CD4-positive, alpha-beta T cell treated with Interleukin-15 for 4 hours (primary cell): ENCODE measurements at regions not wholly inside any gene's neighbourhood (a gene's known extent, or its start where the extent isn't known, plus 50 kb on each side); places are given as distances from the start of the nearest gene placed in this dataset.
"Not testable (repeated sequence)": the region's sequence is repeated elsewhere in the genome, so short reads cannot be mapped to it uniquely, and the experiment has no call there.

Experiments
- DNase-seq: peaks from one replicate; pipeline ENCODE4 v3.0.0-alpha.2; 2020; ENCODE audit warnings: low spot score

DNA sequence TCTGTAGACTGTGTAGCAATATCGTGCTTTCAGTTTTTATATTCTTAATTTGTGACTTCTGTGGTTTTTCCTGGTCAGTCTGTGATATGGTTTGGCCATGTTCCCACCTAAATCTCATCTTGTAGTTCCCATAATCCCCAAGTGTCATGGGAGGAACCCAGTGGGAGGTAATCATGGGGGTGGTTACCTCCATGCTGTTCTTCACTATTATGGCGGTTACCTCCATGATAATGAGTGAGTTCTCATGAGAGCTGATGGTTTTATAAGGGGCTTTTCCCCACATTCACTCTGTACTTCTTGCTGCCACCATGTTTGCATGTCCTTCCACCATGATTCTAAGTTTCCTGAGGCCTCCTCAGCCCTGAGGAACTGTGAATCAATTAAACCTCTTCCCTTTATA, 169.8 kb downstream of the LEPR start:
- no peak for DNase-seq

DNA sequence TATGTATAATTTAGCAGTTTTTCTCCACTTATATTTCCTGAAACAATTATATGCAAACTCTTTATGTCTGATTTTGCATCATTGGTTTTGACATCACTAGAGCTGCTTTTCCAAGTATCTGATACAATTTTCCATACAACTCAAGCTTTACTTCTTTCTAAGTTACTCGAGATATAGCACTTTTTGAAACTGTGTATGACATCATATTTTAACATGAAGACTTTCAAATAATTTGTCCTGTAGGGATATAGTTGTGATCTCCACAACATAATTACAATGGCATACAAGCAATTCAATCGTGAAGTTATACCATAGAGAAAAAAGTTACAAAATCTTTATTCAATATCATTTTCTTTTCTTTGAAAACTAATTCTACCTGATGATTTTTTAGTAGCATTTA, 173.0 kb downstream of the LEPR start:
- DNase-seq, result no peak

- DNase-seq, result no peak
Measured at GRCh38 chr1:65595724-65596123, 175.3 kb downstream of the LEPR start.

DNA sequence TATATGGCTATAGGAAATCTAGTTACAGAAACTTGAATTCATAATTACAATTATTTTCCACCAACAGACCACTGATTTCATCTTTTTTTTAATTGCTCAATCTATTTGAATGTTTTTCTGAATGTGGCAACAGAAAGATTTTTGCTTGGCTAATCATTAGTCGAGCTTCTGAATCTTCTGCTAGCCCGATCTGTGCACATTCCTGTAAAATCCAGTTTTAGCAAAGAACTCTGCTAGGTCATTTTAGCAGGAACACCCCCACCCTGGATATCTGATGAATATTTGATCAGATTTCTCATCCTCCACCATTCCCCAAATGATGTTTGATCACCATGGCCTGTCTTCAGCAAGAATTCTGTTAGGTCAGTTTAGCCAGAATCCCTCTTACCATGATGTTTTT, 176.3 kb downstream of the LEPR start:
- DNase-seq, result no peak

DNA sequence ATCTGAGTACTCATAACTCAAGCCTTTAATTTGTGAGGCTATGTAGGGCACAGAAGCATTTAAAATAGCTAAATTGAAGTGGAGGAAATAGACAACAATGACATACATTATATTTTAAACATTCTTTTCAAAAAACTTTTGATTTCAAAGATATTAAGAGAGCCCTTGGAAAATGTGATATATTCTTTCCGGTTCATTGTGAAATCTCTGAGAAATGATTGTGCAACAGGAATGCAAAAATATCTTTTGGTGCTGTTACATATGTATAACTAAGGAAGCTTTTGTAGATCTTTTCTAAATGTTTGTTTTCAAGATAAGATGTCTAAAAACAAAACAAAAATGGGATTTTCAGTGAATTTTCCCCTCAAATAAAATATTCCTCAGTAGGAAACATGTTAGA, 185.2 kb downstream of the LEPR start:
- no peak for DNase-seq

GRCh38 chr1:65606426-65606825, 186.0 kb downstream of the LEPR start:
- no peak for DNase-seq

- DNase-seq, result no peak
Measured at GRCh38 chr1:65613884-65614283, 178.8 kb upstream of the PDE4B start.

- DNase-seq, result no peak
Measured at GRCh38 chr1:65615859-65616258, 176.8 kb upstream of the PDE4B start.

DNA sequence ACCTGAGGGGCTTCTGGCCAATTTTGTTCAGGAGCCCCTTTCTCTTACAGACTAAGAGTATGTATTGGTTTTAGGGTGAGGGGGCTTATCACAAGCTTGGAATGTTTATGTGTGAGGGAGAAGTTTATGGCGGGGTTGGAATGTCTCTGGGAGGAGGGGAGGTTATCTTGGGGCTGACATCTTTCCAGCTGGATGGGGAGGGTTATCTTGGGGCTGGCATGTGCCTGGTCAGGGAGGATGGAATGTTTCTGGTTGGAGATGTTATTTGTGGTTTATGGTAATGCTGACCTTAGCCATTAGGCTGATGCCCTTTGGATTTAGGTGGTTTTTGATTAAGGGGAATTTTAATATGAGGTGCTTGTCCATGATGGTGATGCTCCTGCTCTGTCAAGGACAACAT, 171.0 kb upstream of the PDE4B start:
- not testable (repeated sequence) for DNase-seq

DNA sequence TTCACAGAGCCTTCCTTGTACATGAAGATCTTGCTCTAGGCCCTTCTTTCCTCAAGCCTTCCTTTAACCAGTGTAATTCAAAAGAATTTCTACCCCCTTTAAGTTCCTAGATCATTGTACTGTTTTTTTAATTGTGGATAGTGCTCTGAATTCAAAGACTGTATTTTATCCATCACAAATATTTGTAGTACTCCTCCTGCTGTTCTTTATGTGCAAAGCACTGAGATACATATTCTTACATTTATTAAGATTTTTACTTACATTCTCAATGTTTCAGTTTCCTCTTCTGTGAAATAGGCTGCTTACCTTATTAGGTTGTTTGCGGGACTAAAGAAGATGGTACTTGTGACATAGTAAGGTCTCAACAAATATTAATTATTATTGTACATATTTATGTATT, 168.8 kb upstream of the PDE4B start:
- DNase-seq, result no peak

DNA sequence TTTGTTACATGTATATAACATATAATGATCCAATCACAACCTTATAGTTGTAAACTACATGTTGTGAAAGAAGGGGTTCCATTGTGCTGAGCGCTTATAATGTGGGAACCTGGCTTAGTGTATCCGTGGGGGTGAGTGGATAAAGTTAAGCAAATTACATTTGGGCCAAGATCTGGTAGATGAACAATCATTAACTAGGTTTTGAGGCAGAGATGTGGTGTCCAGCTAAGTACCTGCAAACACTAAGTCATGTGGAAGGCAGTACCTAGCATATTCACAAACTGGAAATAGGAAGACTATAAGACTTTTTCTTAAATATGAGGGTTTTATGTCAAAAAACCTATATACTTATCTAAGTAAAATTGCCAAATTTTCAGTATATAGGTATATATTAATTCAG, 167.2 kb upstream of the PDE4B start:
- no peak for DNase-seq

GRCh38 chr1:65626003-65626402, 166.7 kb upstream of the PDE4B start:
- DNase-seq, result no peak

GRCh38 chr1:65629788-65630187, 162.9 kb upstream of the PDE4B start:
- no peak for DNase-seq

- no peak for DNase-seq
Measured at GRCh38 chr1:65630855-65631254, 161.8 kb upstream of the PDE4B start.

- no peak for DNase-seq
Measured at GRCh38 chr1:65632235-65632634, 160.5 kb upstream of the PDE4B start.

- no peak for DNase-seq
Measured at GRCh38 chr1:65640046-65640445, 152.6 kb upstream of the PDE4B start.

DNA sequence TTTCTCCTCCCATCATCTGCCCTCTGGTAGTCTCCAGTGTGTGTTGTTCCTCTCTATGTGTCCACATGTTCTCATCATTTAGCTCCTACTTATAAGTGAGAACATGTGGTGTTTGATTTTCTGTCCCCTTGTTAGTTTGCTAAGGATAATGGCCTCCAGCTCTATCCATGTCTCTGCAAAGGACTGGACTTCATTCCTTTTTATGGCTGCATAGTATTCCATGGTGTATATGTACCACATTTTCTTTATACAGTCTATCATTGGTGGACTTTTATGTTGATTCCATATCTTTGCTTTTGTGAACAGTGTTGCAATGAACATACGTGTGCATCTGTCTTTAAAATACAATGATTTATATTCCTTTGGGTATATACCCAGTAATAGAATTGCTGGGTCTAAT, 143.5 kb upstream of the PDE4B start:
- not testable (repeated sequence) for DNase-seq

DNA sequence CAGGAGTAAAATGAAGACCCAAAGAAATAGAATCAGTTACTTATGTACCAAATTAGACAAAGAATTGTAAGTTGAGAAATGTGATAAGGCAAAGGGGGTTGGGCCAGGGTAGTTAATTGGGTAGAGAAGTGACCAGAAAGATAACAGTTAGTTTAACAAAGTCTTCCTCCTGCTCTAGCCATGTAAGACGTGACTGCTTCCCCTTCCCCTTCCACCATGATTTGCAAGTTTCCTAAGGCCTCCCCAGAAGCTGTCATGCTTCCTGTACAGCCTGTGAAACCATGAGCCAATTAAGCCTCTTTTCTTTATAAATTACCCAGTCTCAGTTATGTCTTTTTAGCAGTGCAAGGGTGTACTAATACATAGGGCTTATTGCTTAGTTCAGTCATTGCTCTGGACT, 142.0 kb upstream of the PDE4B start:
- DNase-seq, result no peak

- DNase-seq, result not testable (repeated sequence)
Measured at GRCh38 chr1:65654526-65654925, 138.2 kb upstream of the PDE4B start.

DNA sequence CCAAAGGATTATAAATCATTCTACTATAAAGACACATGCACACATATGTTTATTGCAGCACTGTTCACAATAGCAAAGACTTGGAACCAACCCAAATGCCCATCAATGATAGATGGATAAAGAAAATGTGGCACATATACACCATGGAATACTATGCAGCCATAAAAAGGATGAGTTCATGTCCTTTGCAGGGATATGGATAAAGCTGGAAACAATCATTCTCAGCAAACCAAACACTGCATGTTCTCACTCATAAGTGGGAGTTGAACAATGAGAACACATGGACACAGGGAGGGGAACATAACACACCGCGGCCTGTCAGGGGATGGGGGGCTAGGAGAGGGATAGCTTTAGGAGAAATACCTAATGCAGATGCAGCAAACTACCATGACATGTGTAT, 135.1 kb upstream of the PDE4B start:
- DNase-seq, result not testable (repeated sequence)

DNA sequence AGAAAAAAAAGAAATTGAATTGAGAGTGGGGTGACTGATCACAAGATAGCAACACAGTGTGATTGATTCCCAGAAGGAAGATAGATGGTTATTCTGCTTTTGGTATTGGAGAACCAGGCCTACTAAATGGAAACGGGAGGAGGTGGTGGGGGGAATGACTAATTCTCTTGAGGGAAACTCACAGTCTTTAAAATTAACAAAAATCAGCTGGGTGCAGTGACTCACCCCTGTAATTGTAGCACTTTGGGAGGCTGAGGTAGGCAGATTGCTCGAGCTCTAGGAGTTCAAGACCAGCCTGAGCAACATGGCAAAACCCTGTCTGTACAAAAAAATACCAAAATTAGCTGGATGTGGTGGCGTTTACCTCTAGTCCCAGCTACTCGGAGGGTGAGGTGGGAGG, 134.6 kb upstream of the PDE4B start:
- DNase-seq, result no peak

GRCh38 chr1:65668368-65668767, 124.3 kb upstream of the PDE4B start:
- DNase-seq, result no peak

GRCh38 chr1:65670518-65670917, 122.2 kb upstream of the PDE4B start:
- no peak for DNase-seq

DNA sequence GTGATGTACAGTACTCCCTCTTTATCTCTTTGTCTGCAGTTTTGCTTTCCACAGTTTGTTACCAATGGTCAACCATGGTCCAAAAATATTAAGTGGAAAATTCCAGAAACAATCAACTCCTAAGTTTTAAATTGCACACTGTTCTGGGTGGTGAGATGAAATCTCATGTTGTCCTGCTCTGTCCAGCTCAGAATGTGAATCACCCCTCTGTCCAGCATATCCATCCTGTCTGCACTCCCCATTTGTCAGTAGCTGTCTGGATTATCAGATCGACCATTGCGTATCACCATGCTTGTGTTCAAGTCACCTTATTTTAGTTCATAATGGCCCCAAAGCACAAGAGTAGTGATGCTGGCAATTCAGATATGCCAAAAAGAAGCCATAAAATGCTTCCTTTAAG, 118.2 kb upstream of the PDE4B start:
- DNase-seq, result no peak

DNA sequence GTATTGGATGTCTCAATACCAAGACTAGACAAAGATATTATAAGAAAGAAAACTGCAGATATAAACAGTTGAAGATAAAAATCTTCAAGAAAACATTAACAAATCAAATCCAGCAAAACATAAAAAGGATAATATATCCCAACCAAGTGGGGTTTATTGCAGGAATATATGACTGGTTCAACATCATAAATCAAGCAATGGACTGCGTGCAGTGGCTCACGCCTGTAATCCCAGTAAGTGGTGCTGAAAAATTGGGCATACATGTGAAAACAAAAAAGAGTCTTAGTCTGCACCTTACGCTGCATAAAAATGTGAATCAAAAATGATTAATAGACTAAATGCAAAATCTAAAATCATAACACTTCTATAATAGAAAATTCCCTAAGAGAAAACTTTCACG, 112.9 kb upstream of the PDE4B start:
- DNase-seq, result no peak
